ENCODE measurements at regions not wholly inside any gene's neighbourhood (a gene's known extent, or its start where the extent isn't known, plus 50 kb on each side); places are given as distances from the start of the nearest gene placed in this dataset.
"Not testable (repeated sequence)": the region's sequence is repeated elsewhere in the genome, so short reads cannot be mapped to it uniquely, and the experiment has no call there.

DNA sequence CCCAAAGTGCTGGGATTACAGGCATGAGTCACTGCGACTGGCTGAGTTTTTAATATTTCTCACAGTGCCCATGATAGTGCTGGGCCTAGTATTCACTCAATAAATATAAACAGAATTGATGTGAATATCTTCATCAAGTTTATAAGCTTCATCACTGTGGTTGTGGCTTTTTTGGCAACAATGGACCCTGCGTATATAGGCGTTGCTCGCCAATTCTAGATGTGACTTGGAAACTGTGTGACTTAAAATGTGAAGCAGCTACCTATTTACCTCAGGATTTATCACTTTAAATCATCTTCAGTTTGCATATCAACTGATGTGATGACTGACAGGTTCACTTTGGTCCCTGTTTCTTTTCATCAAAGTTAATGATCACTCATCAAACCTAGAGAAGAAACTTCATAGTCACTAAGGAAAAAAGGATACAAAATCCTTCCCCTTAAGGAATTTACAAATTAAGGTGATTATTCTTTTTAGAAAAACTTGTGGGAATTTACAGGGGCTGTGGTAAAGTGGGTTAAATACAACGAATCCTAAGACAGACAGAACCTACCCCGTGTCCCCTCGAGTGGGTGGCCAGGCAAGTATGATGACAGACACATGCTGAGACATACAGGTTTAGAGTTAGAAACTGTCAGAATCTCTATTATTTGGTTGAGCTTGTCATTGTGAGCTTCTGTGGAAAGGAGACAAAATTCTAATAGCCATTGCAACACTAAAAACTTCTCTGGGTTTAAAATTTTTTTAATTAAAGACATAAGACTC, 101.3 kb downstream of the AKAP11 start:
- DNase-seq (ENCODE audit: low read depth), result no peak

DNA sequence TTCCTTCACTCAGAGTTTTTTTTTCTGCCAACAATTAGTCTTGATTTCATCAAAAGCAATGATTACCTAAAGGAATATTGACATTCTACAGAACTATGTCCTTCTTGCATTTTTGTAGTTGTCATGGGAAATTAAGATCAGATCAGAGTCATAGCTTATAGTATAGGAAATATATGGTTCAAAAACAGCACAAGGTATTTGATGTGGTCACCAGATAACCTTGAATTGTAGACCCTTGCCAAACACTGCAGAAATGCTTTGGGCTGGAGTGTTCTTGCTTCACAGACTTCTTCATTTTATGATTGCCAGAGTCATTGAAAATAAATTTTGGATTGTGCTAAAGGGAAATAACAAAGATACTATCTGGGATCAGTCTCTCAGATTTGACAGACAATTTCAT, 103.7 kb downstream of the AKAP11 start:
- DNase-seq (ENCODE audit: low read depth), result no peak

DNA sequence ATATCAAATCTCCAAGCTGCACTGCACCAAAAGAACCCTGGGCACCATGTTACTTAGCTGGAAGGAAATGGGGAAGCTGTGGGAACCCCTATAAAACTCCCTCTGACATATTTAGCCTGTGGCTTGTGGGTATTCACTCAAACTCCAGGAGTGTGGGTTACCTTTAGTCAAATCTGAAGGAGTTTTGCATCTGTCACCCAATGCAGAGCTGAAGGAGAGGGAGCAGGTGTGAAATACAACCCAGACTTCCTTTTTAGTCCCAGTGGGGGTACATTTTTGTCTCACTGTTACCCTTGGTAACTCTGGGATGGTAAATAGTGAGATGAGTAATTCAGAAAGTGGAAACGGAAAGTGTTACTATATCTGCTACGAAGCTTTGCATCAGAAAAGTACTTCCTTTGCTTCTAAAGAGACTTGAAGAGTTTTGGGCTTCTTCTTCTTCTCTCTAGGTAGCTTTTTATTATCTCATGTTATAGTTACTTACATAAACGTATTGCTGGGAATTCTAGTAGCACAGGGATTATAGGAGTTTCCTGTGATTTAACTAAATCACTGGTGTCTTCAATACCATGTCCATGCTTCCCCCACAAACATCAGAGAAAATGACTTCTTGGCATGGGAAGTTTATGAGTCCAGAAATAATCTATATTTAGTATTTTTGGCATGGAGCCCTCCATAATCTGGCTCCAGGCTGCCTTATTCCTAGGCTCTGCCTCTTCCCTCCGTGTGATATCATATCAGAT, 105.9 kb downstream of the AKAP11 start:
- DNase-seq (ENCODE audit: low read depth), result no peak

DNA sequence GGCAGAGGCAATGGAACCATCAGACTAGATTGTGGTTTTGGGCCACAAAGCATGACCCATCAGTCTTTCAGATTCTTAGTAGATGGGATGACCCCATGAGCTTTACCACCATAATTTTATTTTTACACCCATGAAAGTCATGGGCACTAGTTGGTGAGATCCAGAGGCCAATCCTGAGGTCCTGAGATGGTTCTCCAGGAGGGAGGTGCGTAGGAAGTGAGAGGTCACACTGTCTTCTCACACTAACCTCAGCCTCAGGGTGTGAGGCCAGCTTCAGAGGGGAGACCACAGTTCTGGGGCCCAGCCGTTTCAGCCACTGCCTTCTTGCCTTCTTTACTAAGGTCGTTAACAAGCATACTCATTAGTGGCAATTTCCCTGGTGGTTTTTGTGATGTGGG, 106.4 kb downstream of the AKAP11 start:
- no peak for DNase-seq (ENCODE audit: low read depth)

DNA sequence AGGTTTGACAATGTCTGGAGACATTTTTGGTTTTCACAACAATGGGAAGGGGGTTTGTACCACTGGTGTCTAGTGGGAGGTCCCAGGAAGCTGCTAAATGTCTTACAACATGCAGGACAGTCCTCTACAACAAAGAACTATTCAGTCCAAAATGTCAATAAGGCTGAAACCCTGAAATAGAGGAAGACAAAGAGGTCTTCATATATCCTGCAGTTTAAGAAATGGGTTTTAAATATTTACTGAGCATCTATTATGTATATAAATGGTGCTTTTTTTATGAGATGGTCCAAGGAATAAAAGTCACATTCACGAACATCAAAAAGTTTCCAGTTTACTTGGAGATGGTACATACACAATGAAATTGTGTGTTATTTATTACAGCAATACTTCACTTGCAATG, 107.3 kb downstream of the AKAP11 start:
- no peak for DNase-seq (ENCODE audit: low read depth)

DNA sequence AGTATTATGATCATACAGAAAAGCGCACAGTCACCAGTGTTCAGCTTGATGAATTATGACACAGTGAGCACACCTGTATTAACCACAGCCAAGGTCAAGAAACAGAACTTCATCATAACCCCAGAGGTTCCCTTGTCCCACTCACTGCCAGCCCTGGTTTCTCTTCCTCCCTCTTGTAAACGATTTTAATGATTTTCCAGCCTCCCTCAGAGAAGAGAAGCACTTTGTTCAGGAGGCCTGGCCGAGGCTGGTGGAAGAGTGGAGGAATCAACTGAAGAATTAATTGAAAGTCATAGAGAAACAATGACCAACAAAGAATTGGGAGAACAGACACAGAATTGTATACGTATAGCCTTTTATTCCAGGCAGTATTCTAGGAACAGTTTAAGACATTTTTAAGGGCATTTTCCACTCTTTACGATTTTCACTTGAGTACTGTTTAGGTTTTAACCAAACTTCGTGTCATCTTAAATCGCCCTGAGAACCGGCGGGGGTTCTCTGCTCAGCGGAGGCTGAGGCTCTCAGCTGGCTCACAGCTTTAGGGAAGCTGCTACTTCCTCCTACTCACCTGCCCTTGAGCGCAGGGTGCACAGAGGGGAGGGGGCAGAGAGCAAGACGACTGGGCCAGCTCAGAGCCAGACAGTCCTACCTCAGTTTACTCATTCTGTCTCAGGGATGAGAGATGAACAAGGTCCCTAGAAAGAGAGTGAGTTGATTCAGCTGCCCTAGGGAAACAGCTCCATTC, 108.6 kb downstream of the AKAP11 start:
- no peak for DNase-seq (ENCODE audit: low read depth)

DNA sequence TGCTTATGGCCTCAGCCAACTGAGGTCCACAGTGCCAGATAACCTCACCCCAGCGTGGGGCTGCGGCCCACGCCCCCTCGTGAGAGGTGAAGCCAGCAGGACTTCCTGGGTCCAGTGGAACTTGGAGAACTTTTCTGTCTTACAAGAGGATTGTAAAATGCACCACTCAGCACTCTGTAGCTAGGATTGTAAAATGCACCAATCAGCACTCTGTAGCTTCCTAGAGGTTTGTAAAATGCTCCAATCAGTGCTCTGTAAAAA, 109.1 kb downstream of the AKAP11 start:
- no peak for DNase-seq (ENCODE audit: low read depth)

DNA sequence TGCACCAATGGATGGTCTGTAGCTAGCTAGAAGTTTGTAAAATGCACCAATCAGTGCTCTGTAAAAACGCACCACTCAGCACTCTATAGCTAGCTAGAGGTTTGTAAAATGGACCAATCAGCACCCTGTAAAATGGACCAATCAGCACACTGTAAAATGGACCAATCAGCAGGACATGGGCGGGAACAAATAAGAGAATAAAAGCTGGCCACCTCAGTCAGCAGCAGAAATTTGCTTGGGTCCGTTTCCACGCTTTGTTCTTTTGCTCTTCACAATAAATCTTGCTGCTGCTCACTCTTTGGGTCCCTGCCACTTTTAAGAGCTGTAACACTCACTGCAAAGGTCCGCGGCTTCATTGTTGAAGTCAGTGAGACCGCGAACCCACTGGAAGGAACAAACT, 109.5 kb downstream of the AKAP11 start:
- DNase-seq (ENCODE audit: low read depth), result not testable (repeated sequence)

DNA sequence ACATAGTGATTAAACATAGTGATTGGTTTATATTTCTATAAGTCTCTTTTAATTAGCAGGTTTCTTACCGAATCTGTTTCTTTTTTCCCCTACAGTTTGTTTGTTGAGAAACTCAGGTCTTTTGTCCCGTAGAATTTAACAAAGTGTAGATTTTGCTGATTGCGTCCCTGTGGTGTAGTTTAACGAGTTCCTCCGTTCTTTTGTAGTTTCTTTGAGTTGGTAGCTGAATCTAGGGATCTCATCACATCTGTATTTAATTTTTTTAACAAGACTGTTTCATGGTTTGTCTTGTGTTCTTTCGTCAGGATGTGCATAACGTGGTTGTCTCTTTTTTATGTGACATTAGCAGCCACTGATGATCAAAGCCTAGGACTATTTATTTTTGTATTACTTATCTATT, 111.1 kb downstream of the AKAP11 start:
- DNase-seq (ENCODE audit: low read depth), result no peak

DNA sequence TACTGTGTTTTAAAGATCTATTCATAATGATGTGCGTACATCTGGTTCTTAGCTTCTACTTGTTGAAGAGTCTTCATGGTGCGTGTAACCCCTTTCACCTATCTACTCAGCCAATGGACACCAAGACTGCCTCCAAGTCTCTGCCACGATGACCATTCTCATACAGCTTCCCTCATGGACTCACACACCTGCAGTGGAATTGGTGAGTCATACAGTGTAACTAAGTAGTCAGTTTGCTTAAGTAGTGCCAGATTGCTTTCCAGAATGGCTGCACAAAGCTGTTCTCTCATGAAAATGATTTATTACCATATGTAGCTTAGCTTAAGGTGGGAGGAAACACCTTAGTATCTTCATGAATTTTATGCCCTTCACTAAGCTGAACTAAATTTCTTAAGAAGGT, 112.3 kb downstream of the AKAP11 start:
- no peak for DNase-seq (ENCODE audit: low read depth)

DNA sequence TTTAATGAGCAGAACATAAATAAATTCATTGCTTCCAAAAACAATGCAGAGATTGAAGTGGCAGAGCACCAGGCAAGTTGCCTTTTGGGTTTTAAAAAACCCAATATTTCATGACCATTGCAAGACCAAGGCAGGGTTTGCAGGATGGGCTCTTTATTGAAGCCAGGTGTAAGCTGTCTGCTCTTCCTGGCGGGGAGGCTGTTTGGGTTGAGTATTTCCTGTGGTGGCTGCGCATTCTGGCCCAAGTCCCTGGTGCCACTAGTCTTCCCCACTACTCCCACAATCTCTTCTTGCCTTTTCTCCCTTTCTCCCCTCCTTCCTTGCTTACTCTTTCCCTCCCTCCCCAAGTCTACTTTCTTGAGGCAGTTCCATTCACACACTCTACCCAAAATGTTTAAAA, 116.4 kb downstream of the AKAP11 start:
- no peak for DNase-seq (ENCODE audit: low read depth)

DNA sequence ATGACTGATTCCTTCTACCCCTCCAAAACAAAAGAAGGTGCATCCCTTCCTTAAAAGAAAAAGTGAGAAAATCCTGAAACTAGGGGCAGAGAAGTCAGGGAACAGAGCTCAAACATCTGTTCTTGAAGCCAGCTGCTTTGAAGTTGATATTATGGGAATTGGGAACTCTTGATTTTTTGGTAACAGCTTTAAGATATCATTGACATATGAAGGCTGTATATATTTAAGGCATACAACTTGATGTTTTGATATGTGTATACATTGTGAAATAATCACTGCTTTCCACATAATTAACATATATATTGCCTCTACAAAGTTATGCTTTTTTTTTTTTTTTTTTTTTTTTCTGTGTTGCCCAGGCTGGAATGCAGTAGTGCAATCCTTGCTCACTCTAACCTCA, 117.1 kb downstream of the AKAP11 start:
- no peak for DNase-seq (ENCODE audit: low read depth)

DNA sequence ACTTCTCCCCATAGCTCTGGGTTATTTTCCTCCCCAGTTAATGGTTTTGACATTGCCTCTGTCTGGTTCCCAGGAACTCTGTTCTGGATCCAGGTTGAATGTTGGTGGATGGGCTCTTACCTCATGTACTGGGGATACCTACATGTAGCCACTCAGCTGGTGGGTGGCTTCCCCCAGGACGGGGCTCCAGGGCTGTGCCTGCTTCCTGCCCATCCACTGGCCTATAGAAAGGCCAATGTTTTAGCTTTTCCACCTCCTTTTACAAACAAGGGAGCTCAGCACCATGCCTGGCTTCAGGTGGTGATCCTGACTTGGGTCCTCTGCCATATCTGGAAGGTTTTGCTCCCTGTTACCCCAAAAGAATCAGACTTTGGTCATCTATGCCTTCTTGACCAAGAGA, 120.2 kb downstream of the AKAP11 start:
- no peak for DNase-seq (ENCODE audit: low read depth)

DNA sequence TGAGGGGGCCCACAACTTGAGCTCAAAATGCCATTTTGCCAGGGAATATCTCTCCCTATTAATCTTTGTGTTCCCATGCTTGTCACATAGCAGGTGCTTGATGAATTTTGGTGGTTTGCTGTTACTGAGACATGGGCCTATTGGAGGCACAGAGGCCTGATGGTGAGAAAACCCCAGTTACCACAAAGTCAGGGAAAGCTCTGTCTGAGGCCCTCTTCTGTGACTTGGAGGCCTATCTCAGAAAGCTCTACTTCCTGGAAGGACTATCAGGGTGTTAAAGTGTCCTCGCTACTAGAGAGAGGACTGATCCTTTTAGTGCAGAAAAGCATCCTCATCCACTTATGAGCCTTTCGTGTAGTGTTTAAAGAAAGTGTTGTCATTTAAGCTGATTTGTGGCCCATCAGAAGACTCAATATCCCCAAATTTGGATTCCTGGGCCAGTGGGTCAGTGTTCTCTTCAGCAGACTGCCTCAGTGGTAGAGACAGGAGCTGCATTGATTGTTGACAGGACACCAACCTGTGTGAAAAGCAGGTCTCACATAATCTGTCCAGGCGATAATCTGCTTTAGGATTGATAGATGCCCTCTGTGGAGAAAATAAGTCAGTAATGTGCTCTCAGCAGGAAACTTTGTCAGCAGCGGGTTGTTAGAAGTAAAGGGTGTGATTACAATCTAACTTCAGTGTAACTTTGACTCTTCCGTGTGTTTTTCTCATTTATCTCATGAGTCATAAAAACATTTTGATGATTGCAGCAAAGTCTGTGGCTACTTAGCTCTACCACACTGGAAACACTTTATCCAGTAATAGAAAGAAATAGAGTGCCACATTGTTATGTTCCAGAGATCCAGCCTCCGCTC, 121.0 kb downstream of the AKAP11 start:
- DNase-seq (ENCODE audit: low read depth), result no peak

DNA sequence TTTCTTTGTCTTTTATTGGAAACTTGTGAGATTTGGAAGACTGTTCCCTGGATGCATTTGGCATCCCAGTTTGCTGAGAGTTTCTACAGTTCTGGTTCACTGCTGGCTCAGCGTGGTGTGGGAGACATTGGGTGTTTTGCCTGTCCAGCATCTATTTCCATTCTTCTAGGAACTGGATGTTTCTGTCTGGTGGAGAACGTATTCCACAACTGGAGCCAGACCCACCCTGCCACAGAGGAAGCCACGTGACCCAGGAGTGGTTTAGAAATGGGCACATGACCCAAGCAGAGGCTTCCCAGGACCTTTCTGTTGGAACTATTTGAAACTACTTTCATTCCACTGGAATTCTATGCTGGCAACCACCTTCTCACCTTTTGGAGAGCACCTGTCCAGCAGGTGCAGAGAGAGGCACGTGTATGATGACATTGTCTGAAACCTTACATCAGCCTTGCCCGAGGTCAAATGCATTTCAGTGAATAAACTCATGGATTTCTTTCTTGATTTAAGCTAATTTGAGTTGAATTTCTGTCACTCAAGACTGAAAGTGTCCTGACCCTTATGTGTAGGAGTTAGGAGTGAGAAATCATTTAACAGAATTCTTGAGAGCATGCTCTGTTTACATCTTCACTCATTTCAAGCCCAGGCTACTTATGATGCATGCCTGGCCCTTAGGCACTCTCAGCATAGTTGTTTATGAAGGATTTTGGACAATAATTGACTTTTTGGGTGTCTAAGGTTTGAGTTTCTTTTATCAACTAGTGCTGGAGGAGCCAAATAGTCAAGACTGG, 121.8 kb downstream of the AKAP11 start:
- no peak for DNase-seq (ENCODE audit: low read depth)

DNA sequence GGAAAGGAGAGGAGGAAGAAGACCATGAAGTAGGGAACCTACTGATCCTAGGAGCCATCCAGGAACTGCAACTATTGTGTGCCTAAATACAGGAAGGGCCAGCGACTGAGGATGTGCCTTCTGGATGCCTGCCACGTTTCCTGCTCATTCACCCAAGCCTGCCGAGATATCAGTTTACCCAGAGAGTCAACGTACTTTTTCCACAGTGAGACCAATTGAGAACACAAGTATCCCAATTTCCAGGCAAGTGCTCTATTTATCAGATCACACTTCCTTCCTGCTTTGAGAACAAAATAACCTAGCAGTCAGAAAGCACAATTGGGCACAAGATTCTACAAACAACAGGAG, 122.4 kb downstream of the AKAP11 start:
- no peak for DNase-seq (ENCODE audit: low read depth)

DNA sequence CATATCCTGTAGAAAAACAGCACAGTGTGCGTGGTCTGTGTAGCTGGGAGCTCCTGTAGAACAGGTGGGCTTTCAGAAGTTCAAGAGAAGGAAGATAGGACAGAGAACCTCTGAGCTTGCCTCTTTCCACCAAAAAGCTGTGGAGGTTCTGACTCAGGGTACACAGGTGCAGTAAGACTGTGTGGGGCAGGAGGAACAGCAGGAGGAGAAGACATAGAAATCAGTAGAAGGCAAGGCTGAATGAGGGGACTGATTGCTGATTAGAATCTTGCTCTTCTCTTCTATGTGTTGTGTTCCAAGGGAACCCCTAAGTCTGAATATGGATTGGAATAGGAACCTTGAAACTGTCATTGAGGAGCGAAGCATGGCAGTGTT, 122.7 kb downstream of the AKAP11 start:
- DNase-seq (ENCODE audit: low read depth), result no peak

DNA sequence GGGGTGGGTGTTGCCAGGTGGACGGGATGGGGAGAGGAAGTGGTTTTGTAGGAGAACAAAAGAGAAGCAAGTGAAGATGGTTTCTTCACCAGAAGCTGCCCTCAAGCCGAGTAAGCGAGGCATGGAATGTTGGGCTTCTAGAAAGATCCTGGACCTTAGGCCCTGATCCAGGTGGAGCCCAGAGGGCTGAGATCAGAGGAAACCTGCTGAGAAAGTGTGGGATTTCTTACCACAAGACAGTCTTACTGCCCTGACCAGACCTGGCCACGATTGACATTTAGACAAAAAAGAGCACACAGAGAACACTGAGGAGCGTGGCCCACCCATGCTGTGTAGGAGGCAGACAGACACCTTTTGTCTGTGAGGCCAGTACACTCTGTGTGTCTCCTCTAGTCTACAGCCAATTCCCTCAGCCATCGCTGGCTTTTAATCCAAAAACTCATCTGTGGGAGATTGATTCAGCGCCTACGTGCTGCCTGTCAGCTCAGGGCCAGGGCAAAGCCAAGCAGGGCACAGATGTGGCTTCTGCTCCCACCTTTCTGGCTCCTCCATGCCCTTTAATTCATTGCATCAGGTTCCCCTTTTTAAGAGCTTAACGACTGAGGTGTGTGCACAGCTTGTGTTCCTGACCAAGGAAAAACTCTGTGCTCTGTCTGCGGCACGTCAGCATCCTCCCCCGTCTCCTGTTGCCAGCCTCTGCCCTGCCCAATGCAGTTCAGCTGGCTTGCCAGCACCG, 123.3 kb downstream of the AKAP11 start:
- DNase-seq (ENCODE audit: low read depth), result no peak

DNA sequence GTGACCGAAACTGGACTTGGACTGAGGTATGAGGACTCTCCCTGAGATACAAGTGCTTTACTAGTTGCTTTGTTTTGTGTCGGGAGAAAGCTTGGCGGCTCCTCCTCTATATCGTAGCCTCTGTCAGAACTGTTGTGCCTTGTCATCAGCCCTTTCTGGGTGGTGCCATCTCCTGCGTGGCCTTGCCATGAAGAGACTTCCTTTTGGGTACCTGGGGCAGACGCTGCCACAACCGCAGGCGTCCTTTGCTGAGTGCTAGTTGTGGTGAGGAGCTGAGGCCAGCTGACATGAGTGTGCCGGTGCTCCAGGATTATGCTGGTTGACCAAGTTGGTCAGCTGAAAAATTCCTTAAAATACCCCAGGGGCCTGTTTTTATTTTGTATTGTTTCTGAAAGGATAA, 124.5 kb downstream of the AKAP11 start:
- DNase-seq (ENCODE audit: low read depth), result no peak

DNA sequence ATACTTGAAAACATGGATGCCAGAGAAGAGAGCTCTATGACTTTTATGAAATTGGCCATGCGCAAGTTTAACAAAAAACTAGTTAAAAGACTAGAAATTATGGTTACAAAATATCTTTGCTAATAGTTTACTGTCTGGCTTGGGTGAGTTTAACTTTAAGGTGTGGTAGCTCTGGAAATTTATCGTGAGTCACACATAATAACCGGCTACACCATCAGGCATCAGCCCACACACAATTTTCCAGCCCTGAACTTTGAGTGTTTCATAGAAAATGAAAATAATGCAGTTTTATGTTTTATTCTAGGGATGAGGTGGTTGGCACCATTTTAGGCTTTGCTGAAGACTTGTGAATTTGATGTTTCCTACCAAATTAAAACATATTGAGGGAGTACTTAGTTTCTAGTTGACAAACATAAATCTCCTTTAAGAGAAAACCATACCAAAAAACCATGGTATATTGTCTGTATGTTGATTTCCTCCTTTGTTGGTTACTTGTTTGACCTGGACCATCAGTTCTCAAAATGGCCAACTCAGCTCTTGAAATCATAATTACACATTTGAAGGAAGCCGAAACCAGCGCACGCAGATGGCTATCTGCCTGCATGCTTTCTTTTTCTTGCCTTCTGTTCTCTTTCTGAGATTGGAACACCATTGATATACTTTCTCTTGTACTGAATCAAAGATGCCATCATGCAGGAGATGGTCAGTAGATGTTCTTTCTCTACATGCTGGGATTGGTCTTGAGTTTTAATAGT, 125.1 kb downstream of the AKAP11 start:
- no peak for DNase-seq (ENCODE audit: low read depth)
